ENCODE measurements at regions not wholly inside any gene's neighbourhood (a gene's known extent, or its start where the extent isn't known, plus 50 kb on each side); places are given as distances from the start of the nearest gene placed in this dataset.
"Not testable (repeated sequence)": the region's sequence is repeated elsewhere in the genome, so short reads cannot be mapped to it uniquely, and the experiment has no call there.

DNA sequence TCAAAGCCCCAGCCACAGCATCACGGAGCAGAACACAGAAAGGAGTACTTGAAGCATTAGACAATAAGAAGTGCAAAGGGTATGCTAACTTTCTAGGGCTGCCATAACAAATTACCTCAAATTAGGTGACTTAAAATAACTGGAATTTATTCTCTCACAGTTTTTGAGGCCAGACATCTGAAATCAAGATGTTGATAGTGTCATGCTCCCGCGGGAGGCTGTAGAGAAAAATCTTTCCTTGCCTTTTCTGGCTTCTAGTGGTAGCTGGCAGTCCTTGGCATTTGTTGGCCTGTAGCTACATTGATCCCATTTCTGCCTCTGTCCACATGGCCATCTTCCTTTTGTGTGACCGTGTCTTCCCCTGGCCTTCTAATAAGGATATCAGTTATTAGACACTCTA is 51.9 kb upstream of the SPDL1 start:
- Histone ChIP-seq H3K4me3 (no peak overlapping the region), H3K27ac (no peak overlapping the region)

DNA sequence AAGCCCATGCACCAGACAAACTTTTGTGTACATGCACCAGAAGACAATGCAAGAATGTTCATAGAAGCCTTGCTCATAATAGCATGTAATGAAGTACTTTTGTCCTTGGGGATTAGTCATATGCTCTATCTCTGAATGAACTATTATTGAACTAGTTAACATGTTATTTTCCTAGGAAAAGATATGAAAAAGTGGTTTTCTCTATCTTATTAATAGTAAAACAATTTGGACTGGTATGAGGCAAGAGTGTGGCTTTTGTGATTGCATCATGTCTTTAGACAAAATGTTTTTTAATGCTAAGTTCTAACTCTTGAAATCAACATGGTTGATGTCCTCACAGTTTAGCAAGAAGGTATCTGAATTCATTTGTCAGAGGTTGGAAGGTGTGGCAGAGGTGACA is 55.7 kb upstream of the SPDL1 start:
- H3K4me3 ChIP-seq: no peak overlapping the region
- H3K27ac ChIP-seq: peak overlapping the region in 1 of 21 experiments; percentile 56

DNA sequence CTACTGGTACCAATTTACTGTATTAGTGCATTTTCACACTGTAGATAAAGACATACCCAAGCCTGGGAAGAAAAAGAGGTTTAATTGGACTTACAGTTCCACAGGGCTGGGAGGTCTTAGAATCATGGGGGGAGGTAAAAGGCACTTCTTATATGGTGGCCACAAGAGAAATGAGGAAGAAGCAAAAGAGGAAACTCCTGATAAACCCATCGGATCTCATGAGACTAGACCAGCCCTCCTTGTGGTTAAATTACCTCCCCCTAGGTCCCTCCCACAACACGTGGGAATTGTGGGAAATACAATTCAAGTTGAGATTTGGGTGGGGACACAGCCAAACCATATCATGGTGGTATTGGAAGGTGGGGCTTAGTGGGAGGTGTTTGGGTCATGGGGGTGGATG is 56.5 kb upstream of the SPDL1 start:
- Histone ChIP-seq H3K4me3 (no peak overlapping the region), H3K27ac (no peak overlapping the region)

DNA sequence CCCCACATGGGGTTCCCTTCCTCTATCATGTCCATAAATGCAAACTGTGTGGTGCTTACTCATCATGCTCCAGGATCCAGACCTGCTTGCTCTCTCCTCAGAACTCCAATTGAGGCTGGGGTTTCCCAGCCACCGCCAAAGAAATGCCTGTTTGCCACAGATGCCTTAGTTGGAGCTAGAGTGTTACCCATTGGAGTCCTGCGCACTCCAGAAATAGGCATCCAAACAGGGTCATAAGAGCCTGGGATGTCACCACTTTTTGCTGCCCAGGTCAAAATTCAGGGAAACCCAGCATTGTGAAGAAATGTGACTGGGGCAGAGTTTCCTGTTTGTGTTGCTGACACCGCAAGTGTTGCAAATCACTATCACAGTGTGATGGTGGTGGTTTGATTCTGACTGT is 60.7 kb upstream of the SPDL1 start:
- Histone ChIP-seq H3K27ac (no peak overlapping the region), H3K4me3 (no peak overlapping the region)

DNA sequence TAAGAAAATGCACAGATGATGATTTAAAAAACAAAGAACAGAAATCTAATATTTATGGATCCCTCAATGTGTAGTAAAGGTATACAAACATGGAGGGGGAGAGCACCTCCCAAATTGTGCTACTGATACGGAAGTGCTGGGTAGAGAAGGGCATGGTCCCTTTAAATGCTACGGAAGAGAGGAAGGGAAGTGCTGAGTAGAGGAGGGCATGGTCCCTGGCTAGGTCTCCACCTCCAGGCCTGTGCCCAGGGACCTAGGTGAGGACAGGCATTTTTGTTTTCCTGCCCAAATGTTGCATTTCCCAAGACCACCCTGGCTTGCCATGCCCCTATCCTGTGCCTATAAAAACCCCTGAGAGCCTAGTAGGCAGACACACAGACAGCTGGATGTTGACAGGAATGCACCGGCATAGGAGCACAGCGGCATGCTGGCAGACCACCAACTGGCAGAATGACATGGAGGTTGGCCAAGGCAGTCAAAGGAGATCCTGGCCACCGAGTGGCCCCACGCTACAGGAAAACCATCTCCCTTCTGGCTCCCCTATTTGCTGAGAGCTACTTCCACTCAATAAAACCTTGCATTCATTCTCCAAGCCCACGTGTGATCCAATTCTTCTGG is 62.1 kb upstream of the SPDL1 start:
- no peak overlapping the region for H3K27ac ChIP-seq
- H3K4me3 ChIP-seq: no peak overlapping the region

DNA sequence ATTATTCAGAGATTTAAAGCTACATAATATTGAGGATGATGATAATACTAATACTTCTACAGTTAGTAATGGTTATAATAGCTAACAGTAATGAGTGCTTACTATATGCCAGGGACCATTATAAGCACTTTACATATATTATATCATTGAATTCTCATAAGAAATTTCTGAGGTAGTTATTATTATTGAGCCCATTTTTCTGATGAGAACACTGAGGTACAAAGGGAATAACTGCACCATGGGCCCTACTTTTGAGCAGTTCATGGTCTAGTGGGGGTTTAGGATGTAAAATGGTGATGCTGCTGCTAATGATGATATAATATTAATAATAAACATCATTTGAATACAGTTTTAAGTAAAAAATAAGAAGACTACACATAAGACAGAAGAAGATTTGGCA is 64.2 kb upstream of the SPDL1 start:
- no peak overlapping the region for H3K4me3 ChIP-seq
- no peak overlapping the region for H3K27ac ChIP-seq

DNA sequence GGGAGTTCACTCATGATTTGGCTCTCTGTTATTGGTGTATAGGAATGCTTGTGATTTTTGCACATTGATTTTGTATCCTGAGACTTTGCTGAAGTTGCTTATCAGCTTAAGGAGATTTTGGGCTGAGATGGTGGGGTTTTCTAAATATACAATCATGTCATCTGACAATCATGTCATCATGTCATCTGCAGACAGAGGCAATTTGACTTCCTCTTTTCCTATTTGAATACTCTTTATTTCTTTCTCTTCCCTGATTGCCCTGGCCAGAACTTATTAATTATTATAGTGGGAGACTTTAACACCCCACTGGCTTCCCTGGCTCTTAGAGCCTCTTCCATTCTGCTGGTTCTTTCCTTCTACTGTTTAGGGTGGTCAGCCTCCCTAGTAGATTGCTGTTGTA is 64.8 kb upstream of the SPDL1 start:
- not testable (repeated sequence) for H3K4me3 ChIP-seq, H3K27ac ChIP-seq

DNA sequence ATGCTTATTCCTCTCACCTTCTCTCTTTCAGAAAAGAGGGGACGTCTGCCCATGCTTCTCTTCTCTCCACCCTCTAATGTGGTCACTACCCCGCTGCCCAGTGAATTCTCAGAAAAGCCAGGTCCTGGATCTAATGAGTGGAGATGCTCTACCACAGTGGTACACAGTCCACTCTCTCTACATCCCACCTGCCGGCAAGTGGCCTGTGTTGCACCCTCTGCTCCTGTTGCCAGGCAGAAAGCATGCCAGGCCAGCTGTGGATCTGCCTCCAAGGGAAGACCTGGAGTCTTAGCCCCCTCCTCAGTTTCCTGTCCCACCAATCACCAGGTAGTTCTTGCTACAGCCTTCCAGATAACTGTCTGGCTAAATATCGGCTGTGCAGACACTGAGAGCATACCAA is 71.2 kb upstream of the SPDL1 start:
- Histone ChIP-seq H3K4me3 (no peak overlapping the region), H3K27ac (no peak overlapping the region)

DNA sequence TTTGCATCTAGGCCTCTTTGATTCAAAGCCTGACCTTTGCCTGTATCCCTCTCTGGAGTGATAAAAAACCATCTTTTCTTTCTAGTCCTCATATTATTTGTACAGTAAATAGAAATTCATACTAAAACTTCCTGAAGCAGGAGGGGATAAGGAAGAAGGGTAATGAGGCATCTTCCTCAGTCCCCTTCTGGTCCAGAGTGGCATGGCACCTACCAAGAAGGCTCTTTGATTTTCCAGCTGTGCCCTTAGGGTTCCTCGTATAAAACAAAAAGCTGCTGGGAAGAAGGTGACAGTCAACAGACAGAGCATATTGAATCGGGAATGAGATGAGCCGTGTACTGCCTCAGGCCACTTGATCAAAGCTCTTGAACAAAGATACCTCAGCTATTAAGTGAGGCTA is 71.9 kb upstream of the SPDL1 start:
- H3K27ac ChIP-seq: no peak overlapping the region

DNA sequence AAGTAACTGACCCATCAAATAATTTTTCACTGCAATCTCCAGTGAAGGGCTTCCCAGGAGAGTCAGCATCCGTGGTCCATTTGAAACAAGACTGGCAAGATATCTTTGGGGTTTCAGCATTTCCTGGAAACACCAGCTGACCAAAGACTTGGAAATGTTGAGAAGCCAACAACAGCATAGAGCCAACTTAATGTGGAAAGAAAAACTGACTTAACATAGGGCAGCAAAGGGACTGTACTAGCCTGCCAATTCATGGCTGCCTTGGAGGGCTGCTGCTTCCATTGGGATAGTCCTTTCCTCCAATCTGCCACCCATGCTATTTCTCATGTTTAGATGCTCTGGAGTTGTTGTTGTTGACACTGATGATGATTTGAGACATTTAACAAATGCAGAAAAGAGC is 76.5 kb upstream of the SPDL1 start:
- Histone ChIP-seq H3K4me3 (no peak overlapping the region), H3K27ac (no peak overlapping the region)

More for the DNA sequence above, 71.9 kb upstream of the SPDL1 start:
- H3K4me3 ChIP-seq: no peak overlapping the region

DNA sequence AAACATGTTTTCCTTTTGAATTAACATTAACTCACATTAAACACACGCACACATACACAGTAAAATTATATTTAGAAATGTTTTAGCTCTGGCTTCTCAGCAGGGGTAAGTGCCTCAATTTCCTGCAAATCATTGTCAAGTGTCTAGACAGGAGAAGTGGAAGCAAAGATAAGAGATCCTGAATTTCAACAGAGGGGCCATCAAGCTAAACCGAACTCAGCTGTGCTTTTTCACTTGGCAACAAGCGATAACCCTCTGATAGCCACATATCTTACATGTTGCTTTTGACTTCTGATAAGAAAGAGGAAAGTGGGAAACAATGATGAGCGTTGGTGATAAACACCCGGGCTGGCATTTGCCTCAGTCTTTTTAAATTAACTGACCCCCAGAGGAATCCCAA is 79.7 kb upstream of the SPDL1 start:
- H3K27ac ChIP-seq: no peak overlapping the region
- no peak overlapping the region for H3K4me3 ChIP-seq

DNA sequence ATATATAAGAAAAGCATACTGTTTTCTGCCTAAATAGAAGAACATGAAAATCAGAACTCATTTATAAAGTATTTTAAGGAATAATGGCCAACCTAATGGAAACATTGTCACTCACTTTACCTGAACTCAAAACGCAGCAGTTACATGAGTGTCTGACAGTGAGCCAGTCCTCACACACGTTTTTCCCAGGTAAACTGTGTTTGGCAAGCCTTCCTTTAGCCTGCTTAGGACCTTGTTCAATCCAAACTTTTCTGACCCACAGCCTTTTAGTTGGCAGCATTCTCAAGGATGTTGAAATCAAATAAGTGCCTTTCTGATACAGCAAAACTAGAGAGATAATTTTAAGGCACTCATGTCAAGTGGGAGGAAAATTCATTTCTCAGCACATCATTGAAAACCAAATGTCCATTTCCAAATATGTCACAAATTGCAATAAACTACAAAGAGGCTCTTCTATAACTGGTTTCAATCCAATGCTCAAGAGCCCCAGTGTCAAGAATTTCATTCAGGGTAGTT is 83.5 kb upstream of the SPDL1 start:
- no peak overlapping the region for H3K27ac ChIP-seq
- H3K4me3 ChIP-seq: no peak overlapping the region

DNA sequence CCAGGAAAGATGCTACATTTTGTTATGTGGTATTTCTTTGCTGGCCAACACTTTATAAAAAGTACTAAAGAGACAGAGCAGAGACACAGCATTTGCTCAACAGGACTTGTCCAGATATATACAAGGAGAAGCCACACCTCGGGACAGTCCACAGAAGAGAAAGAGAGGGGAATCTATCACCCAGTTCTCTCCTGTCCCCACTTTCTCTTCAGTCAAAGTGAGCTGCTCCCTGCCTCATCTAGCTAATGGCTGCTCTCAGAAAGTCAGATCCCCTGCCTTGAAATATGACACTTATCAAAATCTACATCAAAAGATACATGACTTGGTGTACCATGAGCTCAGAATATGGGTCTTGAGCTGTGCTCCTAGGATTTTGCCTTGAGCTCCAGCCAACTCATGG is 86.7 kb upstream of the SPDL1 start:
- Histone ChIP-seq H3K4me3 (no peak overlapping the region), H3K27ac (no peak overlapping the region)

DNA sequence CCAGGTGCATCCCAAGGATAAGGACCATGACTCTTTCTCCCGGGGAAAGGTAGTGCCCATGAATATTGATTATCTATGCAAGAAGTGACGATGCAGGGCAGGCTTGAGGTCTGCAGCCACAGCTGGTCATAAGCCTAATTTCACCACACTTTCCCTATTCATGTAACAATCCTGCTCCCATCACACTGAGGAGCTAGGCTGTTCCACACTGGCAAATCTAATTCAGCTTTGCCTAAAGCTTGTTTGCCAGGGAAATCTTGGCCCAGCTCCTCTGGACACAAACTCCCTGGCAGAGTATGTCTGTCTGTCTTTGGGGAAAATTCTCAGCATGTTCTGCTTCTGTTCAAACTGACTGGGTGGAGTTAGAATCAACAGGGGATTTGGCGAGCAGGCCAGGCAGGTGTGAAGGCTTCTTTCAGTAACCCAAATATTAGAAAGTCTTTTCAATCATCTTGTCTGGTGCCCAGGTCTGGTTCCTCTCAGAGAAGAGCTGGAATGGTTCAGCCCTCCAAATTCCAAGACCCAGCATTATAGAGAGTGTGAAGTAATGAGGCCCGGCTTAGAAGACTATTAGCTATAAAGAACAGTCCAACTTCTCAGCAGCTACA is 88.5 kb upstream of the SPDL1 start:
- no peak overlapping the region for H3K4me3 ChIP-seq

DNA sequence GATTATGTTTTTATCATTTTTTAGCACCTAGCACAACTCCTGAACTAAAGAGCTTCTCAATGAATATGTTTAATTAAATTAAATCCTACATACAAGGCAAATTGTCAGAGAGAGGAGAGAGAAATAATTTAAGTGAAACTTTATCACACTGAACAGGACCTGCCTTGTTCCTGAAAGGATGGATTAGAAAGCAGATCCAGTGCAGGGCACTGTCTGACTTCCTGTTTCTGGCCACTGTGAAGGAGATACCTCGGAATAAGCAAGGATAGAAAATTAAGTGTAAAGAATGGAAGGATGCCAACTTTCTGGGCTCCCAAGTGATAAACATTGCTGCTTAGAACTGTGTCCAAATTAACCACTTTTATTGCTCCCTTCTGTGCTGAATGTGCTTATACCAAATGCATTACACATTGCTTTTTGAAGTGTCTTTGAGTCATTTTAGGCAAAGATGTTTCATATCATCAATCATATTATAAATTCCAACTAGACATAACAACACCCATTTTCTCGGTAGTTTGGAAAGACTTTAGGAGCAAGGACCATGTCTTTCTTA is 89.1 kb upstream of the SPDL1 start:
- no peak overlapping the region for H3K27ac ChIP-seq
- H3K4me3 ChIP-seq: no peak overlapping the region

More for the DNA sequence above, 88.5 kb upstream of the SPDL1 start:
- no peak overlapping the region for H3K27ac ChIP-seq

DNA sequence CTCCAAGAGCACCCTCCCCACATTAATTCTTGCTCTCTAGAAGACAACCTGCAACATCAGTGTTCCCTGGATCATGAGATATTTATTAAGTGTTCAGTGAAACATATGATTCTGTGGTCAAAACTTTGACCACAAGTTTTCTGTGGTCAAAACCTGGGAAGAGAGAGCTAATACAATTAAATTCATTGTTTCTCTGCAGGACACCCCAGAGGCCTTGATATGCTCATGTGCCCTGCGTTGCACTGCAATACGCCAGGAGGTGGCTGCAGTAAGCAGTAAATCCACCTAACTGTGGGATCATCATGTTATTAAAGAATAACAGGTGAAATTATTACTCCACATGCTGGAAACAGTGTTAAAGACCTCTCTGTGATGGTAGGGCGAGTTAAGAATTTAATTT is 109.3 kb upstream of the SPDL1 start:
- no peak overlapping the region for H3K27ac ChIP-seq
- no peak overlapping the region for H3K4me3 ChIP-seq

DNA sequence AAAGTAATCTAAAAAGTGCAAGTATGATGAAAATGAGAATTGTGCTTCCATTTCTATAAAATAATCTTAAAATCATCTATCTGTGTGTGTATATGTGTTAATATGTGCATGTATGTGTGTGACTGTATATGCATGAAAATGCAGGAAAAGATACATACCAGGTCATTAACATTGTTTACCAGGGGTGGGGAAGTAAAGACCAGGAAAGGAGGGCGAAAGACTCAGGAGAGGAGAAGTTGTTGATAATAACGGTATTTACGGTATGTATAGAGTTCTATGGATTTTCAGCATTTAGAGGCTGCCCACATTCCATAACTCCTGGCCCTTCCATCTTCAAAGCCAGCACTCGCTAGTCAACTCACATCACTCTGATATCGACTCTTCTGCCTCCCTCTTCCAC is 111.0 kb upstream of the SPDL1 start:
- Histone ChIP-seq H3K4me3 (no peak overlapping the region), H3K27ac (no peak overlapping the region)

DNA sequence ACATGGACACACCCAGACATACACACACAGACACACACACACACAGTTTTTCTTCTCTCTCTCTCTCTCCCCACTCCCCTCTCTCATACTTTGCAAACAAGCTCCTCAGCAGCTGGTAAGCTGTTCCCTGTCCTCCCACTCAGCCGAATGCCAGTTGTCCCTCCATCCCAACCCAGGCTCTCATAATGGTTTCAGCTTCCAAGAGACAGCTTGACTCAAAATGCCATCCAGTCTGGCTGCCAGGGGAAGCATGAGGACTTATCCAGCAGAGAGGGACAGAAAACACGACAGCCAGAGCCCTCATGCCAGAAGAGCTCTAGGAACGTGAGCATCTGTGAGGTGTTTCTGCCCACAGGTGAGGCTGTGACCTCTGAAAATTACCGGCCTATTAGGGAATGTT is 112.6 kb upstream of the SPDL1 start:
- Histone ChIP-seq H3K27ac (no peak overlapping the region), H3K4me3 (no peak overlapping the region)

DNA sequence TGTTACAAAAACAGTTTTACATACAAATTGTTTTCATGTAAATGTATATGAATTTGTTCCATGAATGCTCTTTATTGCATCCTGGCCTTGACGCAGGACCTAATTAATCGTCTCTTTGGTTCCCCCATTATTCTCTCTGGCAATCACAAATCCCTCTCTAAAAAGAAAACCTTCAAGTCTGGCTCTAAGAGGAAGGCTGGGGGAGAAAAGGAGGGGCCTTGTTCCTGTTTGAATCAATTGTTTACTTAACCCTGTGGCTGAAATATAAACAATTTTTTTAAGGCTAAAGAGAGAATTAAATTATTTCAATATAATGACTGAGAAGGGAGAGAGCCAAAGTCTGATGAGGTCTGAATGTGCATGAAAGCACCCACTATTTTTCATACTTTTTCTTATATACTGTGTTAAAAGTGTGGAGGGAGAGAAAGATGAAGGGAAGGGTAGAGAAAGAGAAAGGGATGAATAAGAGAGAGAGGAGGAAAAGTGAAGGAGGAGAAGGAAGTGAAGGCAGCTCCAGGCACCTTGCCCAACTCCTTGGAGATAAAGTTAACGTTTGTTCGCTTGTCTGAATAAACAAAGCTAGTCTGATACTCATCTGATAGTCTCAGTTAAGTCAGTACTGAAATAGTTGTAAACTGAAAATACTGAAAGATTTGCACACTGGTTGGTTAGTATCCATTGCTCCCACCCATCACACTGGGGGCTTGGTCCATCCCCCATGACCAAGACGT is 116.4 kb upstream of the SPDL1 start:
- Histone ChIP-seq H3K27ac (no peak overlapping the region), H3K4me3 (no peak overlapping the region)

DNA sequence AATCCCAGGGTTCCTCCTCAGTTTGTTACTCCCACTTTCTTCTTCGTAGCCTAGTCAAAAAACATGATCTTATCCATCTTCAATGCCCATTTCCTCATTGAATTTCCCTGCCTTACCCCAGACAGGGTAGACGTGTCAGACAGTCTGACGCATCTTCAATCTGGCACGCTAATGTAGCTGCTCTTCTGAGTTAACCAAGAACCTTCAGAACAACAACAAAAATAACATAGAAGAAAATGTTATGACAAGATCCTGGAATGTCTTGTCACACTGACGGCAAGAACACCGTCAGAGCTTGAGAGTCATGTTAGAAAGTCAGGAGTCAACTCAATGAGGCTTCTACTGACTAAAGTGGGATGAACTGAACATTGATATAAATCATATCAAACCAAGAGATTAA is 122.7 kb upstream of the SPDL1 start:
- Histone ChIP-seq H3K4me3 (no peak overlapping the region), H3K27ac (no peak overlapping the region)

DNA sequence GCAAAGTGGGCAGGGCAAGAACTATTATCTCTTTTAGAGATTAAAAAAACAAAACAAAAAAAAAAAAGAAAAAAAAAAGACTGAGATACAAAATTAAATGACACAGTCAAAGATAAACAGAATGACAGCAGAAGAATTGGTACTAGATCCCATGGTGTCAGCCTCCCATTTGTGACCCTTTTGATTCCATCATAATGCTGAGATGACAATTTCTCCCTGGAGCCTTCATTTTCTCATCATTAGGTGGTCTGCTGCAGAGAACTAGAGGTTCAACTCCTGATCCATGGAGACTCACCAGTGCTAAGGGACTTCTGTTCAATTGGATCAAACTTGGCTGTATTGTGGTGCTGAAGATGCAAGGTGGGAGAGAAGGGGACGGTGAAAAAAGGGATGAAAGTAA is 123.5 kb upstream of the SPDL1 start:
- no peak overlapping the region for H3K27ac ChIP-seq

More for the DNA sequence above, 123.5 kb upstream of the SPDL1 start:
- no peak overlapping the region for H3K4me3 ChIP-seq
